GM12878 (cell line): ENCODE measurements at regions not wholly inside any gene's neighbourhood (a gene's known extent, or its start where the extent isn't known, plus 50 kb on each side); places are given as distances from the start of the nearest gene placed in this dataset.

Experiments used
- ATAC-seq: fragments of 200-7000 bp; cut with Tn5 transposase; 3 replicates; pipeline ENCODE4 v1.9.1; 2020; ENCODE audit warnings: mild to moderate bottlenecking, moderate library complexity
- BruUV-seq: library from RNA; stranded (reverse); fragments of 400-500 nt; replicated peaks from 2 replicates; lab custom pipeline; 2021; lab: Mats Ljungman, UMichigan
- CTCF ChIA-PET: fragments of 300-600 bp; sonication (Branson Sonifier 250); formaldehyde crosslinking; extraction: SDS; loops from one replicate; lab custom pipeline; 2021; ENCODE audit warnings: inconsistent platforms; lab: Yijun Ruan, JAX
- POLR2A ChIA-PET: fragments of 350-600 bp; formaldehyde crosslinking; extraction: SDS; loops from one replicate; lab custom pipeline; 2021; ENCODE audit warnings: inconsistent platforms; lab: Charles Lee
- RAD21 ChIA-PET: fragments of 300-600 bp; sonication (Branson Sonifier 250); formaldehyde crosslinking; loops from one replicate; lab custom pipeline; 2023; ENCODE audit warnings: antibody characterized with exemption; ENCODE audit not compliant: unreplicated experiment; lab: Charles Lee
- SMC1A ChIA-PET: fragments of 300-600 bp; sonication (Branson Sonifier 250); formaldehyde crosslinking; loops from one replicate; lab custom pipeline; 2023; ENCODE audit not compliant: unreplicated experiment, uncharacterized antibody; lab: Charles Lee
- DNase-seq: peaks from one replicate; pipeline ENCODE4 v3.0.0-alpha.2; 2011; ENCODE audit warnings: low read depth, low spot score
- FAIRE-seq: peaks from 3 replicates; lab custom pipeline; 2011; peaks lifted over from hg19 to GRCh38; lab: Jason Lieb, UNC
- H2AFZ ChIP-seq: 2 replicates; pipeline ENCODE4 v1.6.0; 2011; ENCODE audit warnings: low read depth, low read length, control low read depth; ENCODE audit not compliant: control insufficient read depth
- H3K27ac ChIP-seq: 2 replicates; pipeline ENCODE4 v1.5.1; 2011; ENCODE audit warnings: control low read depth; ENCODE audit not compliant: control insufficient read depth, insufficient read depth
- H3K27me3 ChIP-seq, 2 experiments: replicated peaks in 1 of 2; 2 replicates each; pipeline versions ENCODE4 v1.6.0 to v1.6.1; 2011; ENCODE audit warnings: low read length in 1 of 2; ENCODE audit not compliant: control insufficient read depth in 2 of 2, insufficient read depth in 2 of 2
- H3K36me3 ChIP-seq, 2 experiments: 2 replicates each; pipeline ENCODE4 v1.5.1; 2011; ENCODE audit warnings: low read length in 1 of 2; ENCODE audit not compliant: control insufficient read depth in 2 of 2, insufficient read depth in 2 of 2
- H3K4me1 ChIP-seq: 2 replicates; pipeline ENCODE4 v1.6.1; 2011; ENCODE audit warnings: mild to moderate bottlenecking, low read length, moderate library complexity, mixed read lengths; ENCODE audit not compliant: control insufficient read depth, insufficient read depth
- H3K4me2 ChIP-seq: 2 replicates; pipeline ENCODE4 v1.6.0; 2011; ENCODE audit warnings: control low read depth; ENCODE audit not compliant: control insufficient read depth, insufficient read depth
- H3K4me3 ChIP-seq: fragments of 200-600 bp; sonication (generic); 2 replicates; pipeline ENCODE4 v1.5.1; 2016
- H3K79me2 ChIP-seq: 2 replicates; pipeline ENCODE4 v1.6.0; 2011; ENCODE audit warnings: low read length; ENCODE audit not compliant: control insufficient read depth, insufficient read depth
- H3K9ac ChIP-seq: 2 replicates; pipeline ENCODE4 v1.8.0; 2011; ENCODE audit warnings: low read length, control low read depth, mixed read lengths; ENCODE audit not compliant: control insufficient read depth, insufficient read depth
- H3K9me3 ChIP-seq: replicated peaks from 3 replicates; pipeline ENCODE4 v1.5.1; 2011; ENCODE audit warnings: mild to moderate bottlenecking, low read length; ENCODE audit not compliant: control insufficient read depth, insufficient read depth
- H4K20me1 ChIP-seq: 2 replicates; pipeline ENCODE4 v1.6.0; 2011; ENCODE audit not compliant: control insufficient read depth, insufficient read depth
- BRCA1 ChIP-seq: IDR thresholded peaks from 2 replicates; pipeline ENCODE4 v1.6.1; 2011; ENCODE audit warnings: low read depth, low read length, improper control_type of control experiment
- CBX3 ChIP-seq: fragments of 200-600 bp; sonication (generic); IDR thresholded peaks from 2 replicates; pipeline ENCODE4 v1.6.1; 2016; ENCODE audit warnings: low read depth, borderline replicate concordance
- CHD4 ChIP-seq: fragments of 200-600 bp; sonication (generic); IDR thresholded peaks from 2 replicates; pipeline ENCODE4 v1.6.1; 2016; ENCODE audit warnings: mild to moderate bottlenecking
- CUX1 ChIP-seq: IDR thresholded peaks from 2 replicates; pipeline ENCODE4 v1.6.1; 2012; ENCODE audit warnings: improper control_type of control experiment, low read depth, low read length; ENCODE audit not compliant: insufficient replicate concordance
- E2F4 ChIP-seq: IDR thresholded peaks from 2 replicates; pipeline ENCODE4 v1.6.1; 2012; ENCODE audit warnings: low read depth, low read length, improper control_type of control experiment
- EGR1 ChIP-seq, 2 experiments: IDR thresholded peaks; 1 replicate in 1 of 2; 2 replicates in 1 of 2; pipeline ENCODE4 v1.6.1; 2011 to 2012; ENCODE audit warnings: low read depth in 2 of 2, low read length in 2 of 2, borderline replicate concordance in 1 of 2, mild to moderate bottlenecking in 1 of 2, moderate library complexity in 1 of 2
- ESRRA ChIP-seq: IDR thresholded peaks from 2 replicates; pipeline ENCODE4 v1.6.1; 2012; ENCODE audit warnings: mild to moderate bottlenecking, low read length, improper control_type of control experiment
- MTA2 ChIP-seq: fragments of 450-650 bp; IDR thresholded peaks from 2 replicates; pipeline ENCODE4 v1.6.1; 2016; ENCODE audit warnings: low read depth, mild to moderate bottlenecking, moderate library complexity
- MTA3 ChIP-seq: IDR thresholded peaks from 2 replicates; pipeline ENCODE4 v1.6.1; 2012; ENCODE audit warnings: low read length, inconsistent platforms, borderline replicate concordance
- MYC ChIP-seq: IDR thresholded peaks from 2 replicates; pipeline ENCODE4 v1.6.1; 2011; ENCODE audit warnings: mild to moderate bottlenecking, low read length, moderate library complexity, inconsistent platforms; ENCODE audit not compliant: insufficient read depth, insufficient replicate concordance, insufficient read length, severe bottlenecking
- PKNOX1 ChIP-seq: fragments of 450-650 bp; IDR thresholded peaks from 2 replicates; pipeline ENCODE4 v1.6.1; 2016; ENCODE audit warnings: mild to moderate bottlenecking
- ZBTB33 ChIP-seq: fragments of 450-650 bp; IDR thresholded peaks from 2 replicates; pipeline ENCODE4 v1.6.1; 2017; ENCODE audit warnings: mild to moderate bottlenecking
- WGBS: methylation state at CpG from one replicate; pipeline ENCODE4 v1.1.6; 2016; ENCODE audit warnings: low lambda C conversion rate; ENCODE audit not compliant: insufficient replicate concordance, insufficient coverage; ENCODE audit errors: missing lambda C conversion rate; 5-methylcytosine and 5-hydroxymethylcytosine counted together
- in situ Hi-C: fragments of 300-500 bp; cut with MboI; formaldehyde crosslinking; loops from 9 replicates; pipeline ENCODE4 v1.14.3; 2018; ENCODE audit warnings: mixed read lengths
- intact Hi-C: fragments of 100-400 bp; cut with micrococcal nuclease; formaldehyde crosslinking; loops from one replicate; pipeline ENCODE4 v1.14.2; 2022; ENCODE audit not compliant: unreplicated experiment

- TF ChIP-seq PKNOX1 (no peak), BRCA1 (no peak), MYC (no peak)
Measured at GRCh38 chr14:40268236-40268635, 836.0 kb upstream of the FBXO33 start (continued).

GRCh38 chr14:40265096-40265495 lies 832.9 kb upstream of the FBXO33 start:
- H3K27ac ChIP-seq: no peak overlapping the region
- FAIRE-seq: no peak
- no peak overlapping the region for H3K4me2 ChIP-seq
- intact Hi-C loops (no loop called here), in situ Hi-C loops (no loop called here)
- H3K79me2 ChIP-seq: no peaks in the 10 kb centered on the region
- no peaks in the 10 kb centered on the region for H3K27me3 ChIP-seq
- DNase-seq: no peak
- no peaks in the 10 kb centered on the region for H3K9me3 ChIP-seq
- no TSS peak for BruUV-seq
- SMC1A ChIA-PET: no interaction called here
- no peak overlapping the region for H2AFZ ChIP-seq
- CTCF ChIA-PET: no interaction called here
- H3K4me1 ChIP-seq: no peaks in the 10 kb centered on the region
- POLR2A ChIA-PET: no interaction called here
- no peak overlapping the region for H3K4me3 ChIP-seq
- RAD21 ChIA-PET: no interaction called here
- 0% methylated on average over 1 of the region's 1 CpG for WGBS
- no peak for ATAC-seq
- H3K9ac ChIP-seq: no peak overlapping the region
- H3K36me3 ChIP-seq: no peaks in the 10 kb centered on the region
- H4K20me1 ChIP-seq: no peaks in the 10 kb centered on the region
- TF ChIP-seq ESRRA (no peak), E2F4 (no peak), ZBTB33 (no peak), EGR1 (IDR thresholded peaks at IDR 0.05; ENCODE audit: borderline replicate concordance in 1 of 2, low read depth in 2 of 2, low read length in 2 of 2) (no peak), CHD4 (no peak), CUX1 (no peak), MYC (no peak), MTA3 (no peak), MTA2 (no peak), CBX3 (no peak)
